ENCODE measurements at regions not wholly inside any gene's neighbourhood (a gene's known extent, or its start where the extent isn't known, plus 50 kb on each side); places are given as distances from the start of the nearest gene placed in this dataset.

DNA sequence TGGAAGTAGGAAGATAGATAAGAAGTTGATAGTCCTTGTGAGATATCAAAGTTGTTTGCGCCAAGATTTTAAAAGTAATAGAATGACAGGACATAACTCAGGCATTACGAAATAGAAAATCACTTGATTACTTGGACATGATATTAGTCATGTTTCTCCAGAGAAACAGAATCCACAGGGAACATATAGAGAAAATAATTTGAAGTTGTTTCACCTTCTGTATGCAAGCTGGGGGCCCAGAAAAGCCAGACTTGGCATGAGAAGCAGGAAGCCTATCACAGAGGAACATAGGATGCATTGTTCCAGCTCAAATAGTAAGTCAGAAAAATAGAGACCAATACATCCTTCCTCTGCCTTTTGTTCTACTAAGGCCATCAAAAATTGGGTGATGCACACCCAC is 715.9 kb downstream of the TECRL start:
- TF ChIP-seq, protein P1, sequence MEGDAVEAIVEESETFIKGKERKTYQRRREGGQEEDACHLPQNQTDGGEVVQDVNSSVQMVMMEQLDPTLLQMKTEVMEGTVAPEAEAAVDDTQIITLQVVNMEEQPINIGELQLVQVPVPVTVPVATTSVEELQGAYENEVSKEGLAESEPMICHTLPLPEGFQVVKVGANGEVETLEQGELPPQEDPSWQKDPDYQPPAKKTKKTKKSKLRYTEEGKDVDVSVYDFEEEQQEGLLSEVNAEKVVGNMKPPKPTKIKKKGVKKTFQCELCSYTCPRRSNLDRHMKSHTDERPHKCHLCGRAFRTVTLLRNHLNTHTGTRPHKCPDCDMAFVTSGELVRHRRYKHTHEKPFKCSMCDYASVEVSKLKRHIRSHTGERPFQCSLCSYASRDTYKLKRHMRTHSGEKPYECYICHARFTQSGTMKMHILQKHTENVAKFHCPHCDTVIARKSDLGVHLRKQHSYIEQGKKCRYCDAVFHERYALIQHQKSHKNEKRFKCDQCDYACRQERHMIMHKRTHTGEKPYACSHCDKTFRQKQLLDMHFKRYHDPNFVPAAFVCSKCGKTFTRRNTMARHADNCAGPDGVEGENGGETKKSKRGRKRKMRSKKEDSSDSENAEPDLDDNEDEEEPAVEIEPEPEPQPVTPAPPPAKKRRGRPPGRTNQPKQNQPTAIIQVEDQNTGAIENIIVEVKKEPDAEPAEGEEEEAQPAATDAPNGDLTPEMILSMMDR (IDR thresholded peaks at IDR 0.05) = no peak
- TF ChIP-seq EP300 (IDR thresholded peaks at IDR 0.05) (no peak), POLR2A (IDR thresholded peaks at IDR 0.05) (no peak), POLR2AphosphoS5 (IDR thresholded peaks at IDR 0.05) (no peak)
